Calu3 (cell line): ENCODE measurements at regions not wholly inside any gene's neighbourhood (a gene's known extent, or its start where the extent isn't known, plus 50 kb on each side); places are given as distances from the start of the nearest gene placed in this dataset.

Experiments
- BruUV-seq: library from RNA; stranded (reverse); fragments of 400-500 nt; replicated peaks from 2 replicates; lab custom pipeline; 2021; lab: Mats Ljungman, UMichigan
- CTCF ChIA-PET: fragments of 300-600 bp; sonication (Branson Sonifier 250); formaldehyde crosslinking; loops from one replicate; lab custom pipeline; 2022; ENCODE audit warnings: antibody characterized with exemption; lab: Charles Lee
- DNase-seq: peaks from one replicate; pipeline ENCODE4 v3.0.0; 2022
- H3K27ac Mint-ChIP-seq: one replicate; pipeline ENCODE4 v1.8.0; 2022; ENCODE audit warnings: mixed read lengths; ENCODE audit not compliant: unreplicated experiment
- H3K27me3 Mint-ChIP-seq: one replicate; pipeline ENCODE4 v1.8.0; 2022; ENCODE audit warnings: mixed read lengths; ENCODE audit not compliant: unreplicated experiment
- H3K36me3 Mint-ChIP-seq: one replicate; pipeline ENCODE4 v1.8.0; 2022; ENCODE audit warnings: mild to moderate bottlenecking, moderate library complexity, mixed read lengths; ENCODE audit not compliant: insufficient read depth, unreplicated experiment
- H3K4me1 Mint-ChIP-seq: one replicate; pipeline ENCODE4 v1.8.0; 2022; ENCODE audit warnings: mild to moderate bottlenecking, low read depth, mixed read lengths; ENCODE audit not compliant: unreplicated experiment
- H3K4me3 Mint-ChIP-seq: one replicate; pipeline ENCODE4 v1.8.0; 2022; ENCODE audit warnings: mild to moderate bottlenecking, low read depth, moderate library complexity, mixed read lengths; ENCODE audit not compliant: unreplicated experiment
- H3K9me3 Mint-ChIP-seq: one replicate; pipeline ENCODE4 v1.8.0; 2022; ENCODE audit warnings: low read depth, mixed read lengths; ENCODE audit not compliant: unreplicated experiment
- CTCF ChIP-seq: fragments of 200-600 bp; IDR thresholded peaks from one replicate; pipeline ENCODE4 v1.8.0; 2022; ENCODE audit warnings: antibody characterized with exemption; ENCODE audit not compliant: unreplicated experiment
- intact Hi-C: fragments of 100-400 bp; cut with micrococcal nuclease; formaldehyde crosslinking; loops from one replicate; pipeline ENCODE4 v1.10.0; 2022; ENCODE audit not compliant: unreplicated experiment

- no peak for TF ChIP-seq CTCF
- no peak overlapping the region for H3K4me3 Mint-ChIP-seq
- intact Hi-C loops = no loop called here
- H3K36me3 Mint-ChIP-seq = no peaks in the 10 kb centered on the region
- DNase-seq = no peak
- no peaks in the 10 kb centered on the region for H3K27me3 Mint-ChIP-seq
- no peak overlapping the region for H3K27ac Mint-ChIP-seq
- BruUV-seq = no TSS peak
- H3K9me3 Mint-ChIP-seq = peaks cover 10% of the 10 kb centered on the region
- CTCF ChIA-PET = interaction anchor here (0.6 kb wide), 1 partner anchor 73 kb away, joined by 3 read pairs; no protein-coding TSS in a partner anchor
- no peaks in the 10 kb centered on the region for H3K4me1 Mint-ChIP-seq
These were observed 95.4 kb upstream of the ANKFN1 start for GRCh38 chr17:56057869-56058268.

- H3K4me1 Mint-ChIP-seq = no peaks in the 10 kb centered on the region
- CTCF ChIA-PET = no interaction called here
- H3K36me3 Mint-ChIP-seq = no peaks in the 10 kb centered on the region
- H3K27ac Mint-ChIP-seq = no peak overlapping the region
- no peaks in the 10 kb centered on the region for H3K27me3 Mint-ChIP-seq
- DNase-seq = no peak
- no peak overlapping the region for H3K4me3 Mint-ChIP-seq
- no peak for TF ChIP-seq CTCF
- no TSS peak for BruUV-seq
- intact Hi-C loops = no loop called here
- H3K9me3 Mint-ChIP-seq = peaks cover 16% of the 10 kb centered on the region
These were observed 88.8 kb upstream of the ANKFN1 start for GRCh38 chr17:56064506-56064905.

GRCh38 chr17:56074361-56074890, 78.8 kb upstream of the ANKFN1 start:
- no TSS peak for BruUV-seq

GRCh38 chr17:56076980-56077379, 76.3 kb upstream of the ANKFN1 start:
- DNase-seq = no peak
- H3K27ac Mint-ChIP-seq = no peak overlapping the region
- intact Hi-C loops = no loop called here

More at GRCh38 chr17:56074361-56074890, 78.8 kb upstream of the ANKFN1 start:
- H3K27me3 Mint-ChIP-seq = peaks cover 19% of the 10 kb centered on the region
- H3K27ac Mint-ChIP-seq = no peak overlapping the region
- H3K4me3 Mint-ChIP-seq = no peak overlapping the region
- TF ChIP-seq CTCF = no peak
- CTCF ChIA-PET = no interaction called here
- DNase-seq = no peak
- no peaks in the 10 kb centered on the region for H3K4me1 Mint-ChIP-seq
- intact Hi-C loops = no loop called here
- no peaks in the 10 kb centered on the region for H3K36me3 Mint-ChIP-seq
- peaks cover 3% of the 10 kb centered on the region for H3K9me3 Mint-ChIP-seq

More at GRCh38 chr17:56076980-56077379, 76.3 kb upstream of the ANKFN1 start:
- CTCF ChIA-PET = no interaction called here
- Mint-ChIP-seq H3K36me3 (no peaks in the 10 kb centered on the region), H3K27me3 (peaks cover 19% of the 10 kb centered on the region), H3K4me1 (no peaks in the 10 kb centered on the region), H3K4me3 (no peak overlapping the region), H3K9me3 (peaks cover 3% of the 10 kb centered on the region)
- BruUV-seq = no TSS peak
- TF ChIP-seq CTCF = no peak
